ENCODE measurements at regions not wholly inside any gene's neighbourhood (a gene's known extent, or its start where the extent isn't known, plus 50 kb on each side); places are given as distances from the start of the nearest gene placed in this dataset.

DNA sequence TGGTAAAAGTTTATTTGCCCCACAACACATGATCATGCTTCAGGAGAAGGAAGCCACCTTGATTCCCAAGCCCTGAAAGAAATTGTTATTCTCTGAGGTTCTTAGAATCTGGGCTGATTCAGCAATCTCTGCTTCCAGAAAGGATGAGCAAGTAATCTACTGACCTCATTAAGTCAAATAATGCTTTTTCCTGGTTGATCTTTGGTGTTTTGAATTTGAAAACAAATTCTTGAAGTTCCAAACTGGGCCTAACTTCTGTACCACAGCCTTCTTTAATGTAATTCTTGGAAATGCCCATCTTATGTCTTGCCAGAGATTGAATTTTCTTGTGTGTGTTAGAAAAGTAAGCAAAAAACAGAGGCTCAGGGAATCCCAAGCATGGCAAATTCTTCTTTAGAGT is 319.2 kb upstream of the DDHD1 start:
- no peak overlapping the region for H2BK15ac ChIP-seq (ENCODE audit: low read depth, low read length)
- no peak overlapping the region for H4K8ac ChIP-seq (replicated peaks; ENCODE audit: insufficient read length, low read depth, low read length)
- Mint-ChIP-seq H3K4me3 (no peak overlapping the region), H3K4me1 (peaks cover 14 to 16% of the 10 kb centered on the region in 2 experiments), H3K36me3 (ENCODE audit: insufficient read depth in 1 of 3, low read depth in 3 of 3) (no peaks in the 10 kb centered on the region), H3K27me3 (ENCODE audit: low read depth) (no peaks in the 10 kb centered on the region), H3K9me3 (no peaks in the 10 kb centered on the region), H3K27ac (no peak overlapping the region; a peak in 1 of 7 replicates)
- H3K23me2 ChIP-seq (ENCODE audit: insufficient read length, low read depth, low read length, poor library complexity, severe bottlenecking) = no peaks in the 10 kb centered on the region
- no peak overlapping the region for H3K14ac ChIP-seq (ENCODE audit: insufficient read depth, low read length)
- no peak overlapping the region for H4K91ac ChIP-seq (ENCODE audit: insufficient read length, low read depth, low read length)
- H3K4ac ChIP-seq (ENCODE audit: low read depth, low read length) = no peak overlapping the region
- no peak overlapping the region for H2BK12ac ChIP-seq (ENCODE audit: insufficient read length, low read depth, low read length)
- no peaks in the 10 kb centered on the region for H3K27me3 ChIP-seq (ENCODE audit: insufficient read depth, low read length)
- no peak overlapping the region for H3K27ac ChIP-seq (ENCODE audit: insufficient read length, low read depth, low read length)
- no peak overlapping the region for H3K23ac ChIP-seq (ENCODE audit: insufficient read length, low read depth, low read length)
- no peak overlapping the region for H2BK120ac ChIP-seq (ENCODE audit: low read depth, low read length, poor library complexity, severe bottlenecking)
- H3K9me3 ChIP-seq (ENCODE audit: control insufficient read depth, low read depth, low read length) = no peaks in the 10 kb centered on the region
- no peaks in the 10 kb centered on the region for H3K79me1 ChIP-seq (ENCODE audit: insufficient read depth, low read depth, low read length, poor library complexity, severe bottlenecking)
- no peak overlapping the region for H2AFZ ChIP-seq (ENCODE audit: low read length)
- H4K20me1 ChIP-seq (ENCODE audit: control insufficient read depth, insufficient read depth, insufficient read length) = no peaks in the 10 kb centered on the region
- no peak for DNase-seq
- no peak overlapping the region for H3K18ac ChIP-seq (ENCODE audit: insufficient read length, low read depth, low read length)
- no peak overlapping the region for H3K56ac ChIP-seq (ENCODE audit: insufficient read length, low read depth, low read length)
- no peak overlapping the region for H2BK5ac ChIP-seq (ENCODE audit: insufficient read length, low read length)
- TF ChIP-seq, protein P1, sequence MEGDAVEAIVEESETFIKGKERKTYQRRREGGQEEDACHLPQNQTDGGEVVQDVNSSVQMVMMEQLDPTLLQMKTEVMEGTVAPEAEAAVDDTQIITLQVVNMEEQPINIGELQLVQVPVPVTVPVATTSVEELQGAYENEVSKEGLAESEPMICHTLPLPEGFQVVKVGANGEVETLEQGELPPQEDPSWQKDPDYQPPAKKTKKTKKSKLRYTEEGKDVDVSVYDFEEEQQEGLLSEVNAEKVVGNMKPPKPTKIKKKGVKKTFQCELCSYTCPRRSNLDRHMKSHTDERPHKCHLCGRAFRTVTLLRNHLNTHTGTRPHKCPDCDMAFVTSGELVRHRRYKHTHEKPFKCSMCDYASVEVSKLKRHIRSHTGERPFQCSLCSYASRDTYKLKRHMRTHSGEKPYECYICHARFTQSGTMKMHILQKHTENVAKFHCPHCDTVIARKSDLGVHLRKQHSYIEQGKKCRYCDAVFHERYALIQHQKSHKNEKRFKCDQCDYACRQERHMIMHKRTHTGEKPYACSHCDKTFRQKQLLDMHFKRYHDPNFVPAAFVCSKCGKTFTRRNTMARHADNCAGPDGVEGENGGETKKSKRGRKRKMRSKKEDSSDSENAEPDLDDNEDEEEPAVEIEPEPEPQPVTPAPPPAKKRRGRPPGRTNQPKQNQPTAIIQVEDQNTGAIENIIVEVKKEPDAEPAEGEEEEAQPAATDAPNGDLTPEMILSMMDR (conservative IDR thresholded peaks at IDR 0.05) = no peak
- H3K9ac ChIP-seq (ENCODE audit: extremely low read depth, insufficient read length, low read length) = no peak overlapping the region
- no peak overlapping the region for H3T11ph ChIP-seq (ENCODE audit: low read length)
- no peak overlapping the region for H2BK20ac ChIP-seq (ENCODE audit: low read depth, low read length, poor library complexity, severe bottlenecking)
- no peak overlapping the region for H2AK5ac ChIP-seq (ENCODE audit: insufficient read length, low read length)
- no peaks in the 10 kb centered on the region; the same call in 1 of the 2 replicates for H3K4me1 ChIP-seq (ENCODE audit: insufficient read depth, low read length)
- no peaks in the 10 kb centered on the region for H3K79me2 ChIP-seq (ENCODE audit: insufficient read depth, low read length)
- no peak overlapping the region for H4K5ac ChIP-seq (ENCODE audit: insufficient read length, low read depth, low read length)
- no peak overlapping the region for H3K4me2 ChIP-seq (ENCODE audit: insufficient read depth, insufficient read length, low read length)
